NK-92 treated with Interleukin-12 subunit alpha and Interleukin-12 subunit beta, amount 100 ng/mL, for 24 hours (cell line): ENCODE measurements at regions not wholly inside any gene's neighbourhood (a gene's known extent, or its start where the extent isn't known, plus 50 kb on each side); places are given as distances from the start of the nearest gene placed in this dataset.
"Not testable (repeated sequence)": the region's sequence is repeated elsewhere in the genome, so short reads cannot be mapped to it uniquely, and the experiment has no call there.

Source experiments
- DNase-seq: peaks from one replicate; lab custom pipeline; 2025; lab: John Stamatoyannopoulos, UW

DNA sequence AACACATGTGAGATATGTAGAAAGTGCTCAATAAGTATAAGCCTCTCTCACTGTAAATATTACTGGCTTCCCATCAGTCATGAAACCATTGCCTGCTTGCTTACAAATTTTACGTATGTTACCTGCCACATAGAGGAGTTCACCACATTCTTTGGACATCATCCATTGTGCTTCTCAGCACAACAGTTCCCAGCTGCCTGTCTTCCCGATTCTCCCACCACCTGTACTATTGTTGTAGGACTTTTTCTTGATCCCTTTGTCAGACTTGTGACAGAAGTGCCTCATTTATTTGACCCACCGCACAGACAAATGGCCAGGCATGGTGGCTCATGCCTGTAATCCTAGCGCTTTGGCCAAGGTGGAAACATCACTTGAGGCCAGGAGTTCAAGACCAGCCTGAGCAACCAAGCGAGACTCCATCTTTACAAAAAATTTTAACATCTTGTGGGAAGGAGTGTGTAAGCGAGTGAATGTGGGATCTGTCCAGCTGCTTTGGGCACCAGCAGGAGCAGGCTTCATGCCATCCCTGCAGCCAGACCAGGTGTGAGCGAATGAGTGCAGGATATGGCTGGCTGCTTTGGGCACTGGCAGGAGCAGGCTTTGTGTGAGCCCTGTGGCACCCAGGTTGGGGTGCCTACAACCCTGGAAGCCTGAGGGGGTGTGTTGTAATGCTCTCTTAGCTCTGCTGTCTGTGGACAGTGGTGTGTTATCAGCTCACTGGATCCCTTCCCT is 139.9 kb upstream of the ELL2 start:
- DNase-seq = no peak

DNA sequence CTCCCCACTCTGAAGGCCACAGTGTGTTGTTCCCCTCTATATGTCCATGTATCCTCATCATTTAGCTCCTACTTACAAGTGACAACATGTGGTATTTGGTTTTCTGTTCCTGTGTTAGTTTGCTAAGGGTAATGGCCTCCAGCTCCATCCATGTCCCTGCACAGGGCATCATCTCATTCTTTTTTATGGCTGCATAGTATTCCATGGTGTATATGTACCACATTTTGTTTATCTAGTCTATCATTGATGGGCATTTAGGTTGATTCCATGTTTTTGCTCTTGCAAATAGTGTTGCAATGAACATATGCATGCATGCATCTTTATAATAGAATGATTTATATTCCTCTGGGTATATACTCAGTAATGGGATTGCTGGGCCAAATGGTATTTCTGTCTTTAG is 135.8 kb upstream of the ELL2 start:
- DNase-seq = not testable (repeated sequence)

DNA sequence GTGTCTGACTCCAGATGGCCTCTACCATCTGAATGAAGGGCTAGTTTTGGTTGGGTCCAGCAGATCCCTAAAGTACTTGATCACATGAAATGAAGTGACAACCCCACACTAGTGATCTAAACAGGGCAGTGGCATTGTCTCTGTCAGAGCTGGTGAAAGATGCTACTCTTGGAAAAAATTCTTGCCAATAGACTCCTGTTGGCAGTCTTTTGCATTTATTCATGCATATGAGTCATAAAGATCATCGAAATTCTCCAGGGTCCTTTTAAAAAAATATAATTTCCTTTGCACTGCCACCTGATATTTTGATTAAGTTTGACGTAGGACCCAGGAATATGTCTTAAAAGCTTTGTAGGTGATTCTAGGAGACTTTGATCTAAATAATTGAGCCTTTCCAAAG is 135.1 kb upstream of the ELL2 start:
- no peak for DNase-seq

DNA sequence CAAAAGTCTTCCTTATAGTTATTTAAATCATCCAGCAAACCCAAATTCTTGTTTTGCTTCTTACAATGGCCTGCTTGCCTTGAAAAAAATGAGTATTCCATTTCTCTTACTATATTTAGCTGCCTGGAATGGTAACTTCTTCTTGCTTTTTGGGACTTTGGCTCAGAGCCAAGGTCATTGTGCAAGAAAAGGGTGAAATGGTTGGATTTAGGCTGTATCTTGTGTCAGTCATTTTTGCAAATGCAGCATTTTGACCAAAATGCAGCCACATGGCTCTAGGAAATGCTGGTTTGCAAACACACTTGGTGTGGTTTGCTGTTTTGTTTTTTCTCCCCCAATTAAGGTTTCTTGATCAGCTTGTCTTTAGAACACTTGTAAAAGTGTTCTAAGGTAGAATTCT is 133.3 kb upstream of the ELL2 start:
- DNase-seq = no peak

DNA sequence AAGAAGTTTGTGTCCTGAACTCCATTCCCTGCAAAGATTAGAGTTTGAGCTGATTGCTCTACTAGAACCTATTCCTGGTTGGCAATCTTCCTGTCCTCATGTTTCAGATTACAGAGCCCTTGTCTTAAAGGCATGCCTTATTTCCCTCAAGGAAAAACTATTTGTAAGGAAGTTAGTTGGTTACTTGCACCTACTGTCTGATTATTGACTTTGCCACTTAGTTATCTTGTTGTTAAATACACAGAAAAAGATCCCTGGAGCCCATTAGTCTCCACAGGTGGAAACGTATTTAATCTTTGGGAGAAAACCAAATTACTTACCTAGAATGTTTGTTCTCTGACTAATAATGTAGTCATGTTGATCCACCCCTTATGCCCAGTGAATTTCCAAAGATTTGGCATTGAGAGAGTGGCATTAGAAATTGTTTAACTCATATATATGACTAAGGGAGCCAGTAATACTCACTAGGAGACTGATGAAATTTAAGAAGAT is 132.3 kb upstream of the ELL2 start:
- DNase-seq = no peak

DNA sequence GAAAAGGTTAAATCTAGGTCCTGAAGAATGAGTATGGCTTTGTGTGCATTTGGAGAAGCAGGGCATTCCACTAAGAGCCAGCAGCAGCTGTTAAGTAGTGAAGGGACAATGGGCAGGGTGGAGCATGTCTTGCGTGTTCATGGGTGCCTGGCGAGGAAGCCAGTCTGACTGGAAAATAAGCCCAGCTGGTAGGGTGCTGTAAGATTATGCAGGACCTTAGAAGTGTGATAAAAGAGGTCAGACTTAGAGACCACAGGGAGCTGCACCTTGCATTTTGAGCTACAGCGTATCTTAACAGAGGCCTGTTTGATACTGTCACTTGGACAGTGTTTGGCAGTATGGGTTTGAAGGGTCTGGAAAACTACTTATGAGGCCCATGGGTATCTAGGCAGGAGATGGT is 131.7 kb upstream of the ELL2 start:
- DNase-seq = no peak

DNA sequence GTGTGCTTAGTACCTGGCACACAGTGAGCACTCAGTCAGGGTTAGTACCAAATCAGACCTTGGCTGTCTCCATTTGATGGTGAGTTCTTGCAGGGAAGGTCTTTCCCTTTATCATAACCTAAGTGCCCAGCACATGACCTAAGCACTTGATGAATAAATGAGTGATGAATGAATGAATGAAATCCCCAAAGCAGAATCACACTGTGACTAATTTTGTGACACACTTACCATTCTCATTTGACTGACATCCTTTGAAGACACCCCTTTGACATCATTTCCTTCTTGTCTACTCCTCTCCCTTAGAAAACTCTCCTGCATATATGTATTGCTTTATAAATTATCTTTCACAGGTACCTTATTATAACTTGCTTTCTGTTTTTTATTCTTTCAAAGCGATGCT is 130.2 kb upstream of the ELL2 start:
- no peak for DNase-seq

DNA sequence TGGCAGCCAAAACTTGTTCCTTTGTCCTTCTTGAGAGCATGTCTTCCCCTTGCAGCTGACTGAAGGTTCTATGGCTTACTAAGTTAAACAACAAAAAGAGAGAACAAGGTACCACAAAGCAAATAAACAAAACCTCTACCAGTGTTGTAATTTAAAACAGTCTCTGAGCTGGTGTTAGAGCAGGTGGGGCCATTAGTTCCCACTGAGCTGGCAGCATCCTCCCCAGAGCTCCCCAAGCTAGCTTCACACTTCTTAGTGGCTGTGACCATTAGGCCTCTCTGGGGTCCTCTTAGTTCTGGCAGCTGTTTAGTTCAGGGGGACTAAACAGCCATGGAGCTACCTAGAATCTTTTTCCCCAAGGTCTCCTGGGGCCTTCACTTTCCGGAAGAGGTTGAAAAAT is 128.6 kb upstream of the ELL2 start:
- no peak for DNase-seq

DNA sequence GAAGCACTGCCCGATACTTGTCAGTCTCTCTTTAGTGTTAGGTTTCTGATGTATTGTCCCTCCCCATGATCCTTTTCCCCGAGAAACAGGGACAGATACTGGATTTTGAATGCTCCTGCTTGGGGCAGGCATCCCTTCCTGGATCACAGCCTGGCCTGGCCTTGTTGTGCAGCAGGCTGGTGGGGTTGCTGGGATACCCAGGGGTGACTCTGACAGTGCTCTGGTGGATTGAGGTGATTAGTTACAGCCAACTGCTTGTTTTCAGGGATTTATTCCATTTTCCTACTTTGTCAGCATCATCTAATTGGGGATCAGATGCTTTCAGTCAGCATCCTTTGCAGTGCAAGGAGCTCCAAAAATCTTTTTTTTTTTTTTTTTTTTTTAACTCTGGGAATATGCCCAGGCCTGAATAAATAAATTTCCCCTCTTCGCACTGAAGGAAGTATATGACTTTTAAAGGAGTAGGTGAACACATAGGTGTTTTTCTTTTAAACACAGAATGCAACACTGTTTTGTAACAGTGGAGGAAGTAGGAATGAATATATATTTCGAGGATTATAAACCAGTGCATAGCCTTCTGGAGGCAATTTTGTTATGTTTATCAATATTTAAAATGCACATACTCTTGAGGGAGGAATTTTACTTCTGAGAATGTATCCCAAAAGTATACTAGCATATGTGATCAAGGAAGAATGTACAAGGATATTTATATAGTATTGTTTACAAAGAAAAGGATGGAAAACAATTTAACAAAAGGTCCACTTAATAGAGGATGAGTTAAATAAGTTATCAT is 127.3 kb upstream of the ELL2 start:
- DNase-seq = no peak

DNA sequence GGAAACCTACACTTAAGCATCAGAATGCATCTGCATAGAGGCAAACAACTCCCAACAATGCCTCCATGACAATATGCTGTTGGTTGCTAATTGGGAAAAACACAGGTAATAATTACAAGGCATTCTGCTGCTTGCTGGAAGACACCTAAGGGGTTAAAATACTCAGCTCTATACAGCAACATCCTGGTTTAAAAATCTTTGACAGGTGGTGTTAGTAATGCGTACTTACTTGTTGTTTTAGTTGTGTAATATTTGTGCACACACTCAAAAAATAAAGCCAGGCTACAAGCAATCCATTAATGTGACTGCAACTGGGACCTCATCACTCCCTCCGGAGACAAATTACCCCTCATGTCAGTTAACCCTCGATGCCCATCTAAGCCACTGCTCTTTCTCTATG is 126.3 kb upstream of the ELL2 start:
- DNase-seq = no peak

DNA sequence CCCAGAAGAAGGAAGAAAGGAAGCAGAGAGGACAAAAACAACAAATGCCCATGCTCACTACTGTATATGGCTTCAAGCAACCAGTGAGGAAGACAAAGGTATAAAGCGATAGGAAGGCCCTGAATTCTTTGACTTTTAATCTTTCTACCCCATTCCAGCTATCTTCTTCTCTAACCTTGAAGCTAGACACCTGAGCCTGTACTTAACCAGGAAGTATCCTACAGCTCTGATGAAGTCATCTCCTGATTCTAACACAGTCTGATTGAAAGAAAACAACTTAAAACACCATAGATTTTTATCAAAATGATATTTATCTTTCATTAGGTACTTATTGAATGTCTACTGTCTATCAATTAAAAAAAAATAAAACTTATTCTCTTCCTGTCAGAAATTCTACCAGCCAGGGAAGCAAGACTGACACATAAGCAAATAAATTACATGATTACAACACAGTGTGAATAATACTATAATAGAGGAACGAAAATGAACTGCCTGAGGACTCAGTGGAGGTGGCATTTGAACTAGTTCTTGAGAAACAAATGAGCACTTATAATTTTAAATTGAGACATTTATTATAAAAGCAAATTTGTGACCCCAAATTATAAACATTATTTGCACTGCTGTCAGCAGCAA is 123.3 kb upstream of the ELL2 start:
- no peak for DNase-seq

DNA sequence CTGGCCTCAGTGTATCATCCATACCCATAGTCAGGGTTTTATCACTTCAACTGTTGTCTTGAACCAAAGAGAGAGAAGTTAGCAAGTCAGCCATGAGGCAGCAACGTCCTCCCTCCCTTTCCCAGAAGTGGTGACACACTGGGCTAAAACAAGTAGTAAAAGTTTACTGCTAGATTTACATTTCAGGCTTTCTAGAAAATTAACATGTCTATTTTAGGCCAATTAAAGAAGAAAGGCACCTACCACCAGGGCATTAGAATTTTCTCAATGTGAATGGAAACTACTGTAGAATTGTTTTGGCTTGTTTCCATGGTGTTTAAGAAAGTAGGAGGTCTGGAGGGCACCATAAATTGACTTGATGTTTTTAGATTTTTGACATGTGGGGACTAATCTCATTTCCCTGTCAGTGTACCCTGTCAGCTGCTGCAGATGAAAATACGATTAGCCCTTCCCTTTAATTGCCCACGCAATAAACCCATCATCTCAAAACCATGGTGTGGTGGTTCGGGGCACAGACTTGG is 121.8 kb upstream of the ELL2 start:
- no peak for DNase-seq

DNA sequence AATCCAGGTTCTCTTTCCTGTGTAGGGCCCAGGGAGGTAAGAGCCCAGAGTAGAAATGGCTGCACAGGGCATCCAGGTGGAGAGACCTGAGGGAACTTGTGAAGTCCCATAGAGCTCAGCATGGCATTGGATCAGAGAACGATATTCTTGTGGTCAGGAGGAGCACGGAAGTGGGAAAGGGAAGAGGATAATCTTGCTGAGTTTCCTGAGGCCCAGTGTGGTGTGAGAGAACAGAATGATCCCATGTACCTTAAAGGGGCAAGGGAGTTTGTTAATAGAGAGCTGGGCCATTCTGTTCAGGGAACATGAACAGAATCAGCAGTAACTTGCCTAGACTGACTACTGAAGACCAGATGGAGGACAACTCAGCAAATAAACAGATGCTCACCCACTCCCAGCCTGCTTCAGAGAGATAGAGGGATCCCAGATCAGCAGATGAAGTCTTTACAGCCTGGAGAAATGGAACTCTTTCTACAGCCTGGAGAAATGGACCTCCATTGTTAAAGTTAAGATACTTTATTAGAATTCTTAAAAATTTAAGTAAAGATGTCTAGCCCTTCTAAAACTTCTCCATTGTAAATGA is 119.7 kb upstream of the ELL2 start:
- DNase-seq = no peak

DNA sequence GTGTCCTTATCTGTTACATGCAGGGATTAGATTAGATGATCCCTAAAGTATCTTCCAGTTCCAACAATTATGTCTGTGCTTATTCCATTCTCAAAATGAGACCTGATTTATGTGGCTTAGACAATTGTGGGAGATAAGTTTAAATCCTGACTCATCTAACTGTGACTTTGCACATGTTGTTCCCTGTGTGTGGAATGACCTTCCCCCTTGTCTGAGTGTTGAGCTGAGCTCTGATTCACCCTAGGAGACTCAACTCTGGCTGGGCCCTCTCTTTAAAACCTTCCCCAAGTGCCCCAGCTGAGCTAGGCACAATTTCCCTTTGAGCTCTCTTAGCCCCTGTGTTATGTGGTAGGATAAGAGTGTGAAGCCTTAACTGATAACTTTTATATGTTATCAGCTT is 118.9 kb upstream of the ELL2 start:
- no peak for DNase-seq

DNA sequence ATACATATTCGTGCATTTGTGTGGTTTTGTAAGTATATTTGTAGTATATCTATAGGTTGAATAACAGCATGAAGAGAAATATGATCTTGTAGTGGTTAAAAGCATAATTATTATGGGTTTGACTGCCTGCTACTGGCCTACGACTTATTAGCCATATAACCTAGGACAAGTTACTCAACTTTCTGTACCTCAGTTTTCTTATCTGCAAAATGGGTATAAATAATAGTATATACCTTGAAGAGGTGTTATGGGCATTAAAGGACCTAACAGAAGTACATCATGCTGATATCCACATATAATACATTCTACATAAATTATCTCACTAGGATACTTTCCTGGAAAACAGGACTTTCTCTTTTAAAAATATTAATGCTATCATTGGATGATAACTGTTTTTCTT is 118.3 kb upstream of the ELL2 start:
- no peak for DNase-seq

DNA sequence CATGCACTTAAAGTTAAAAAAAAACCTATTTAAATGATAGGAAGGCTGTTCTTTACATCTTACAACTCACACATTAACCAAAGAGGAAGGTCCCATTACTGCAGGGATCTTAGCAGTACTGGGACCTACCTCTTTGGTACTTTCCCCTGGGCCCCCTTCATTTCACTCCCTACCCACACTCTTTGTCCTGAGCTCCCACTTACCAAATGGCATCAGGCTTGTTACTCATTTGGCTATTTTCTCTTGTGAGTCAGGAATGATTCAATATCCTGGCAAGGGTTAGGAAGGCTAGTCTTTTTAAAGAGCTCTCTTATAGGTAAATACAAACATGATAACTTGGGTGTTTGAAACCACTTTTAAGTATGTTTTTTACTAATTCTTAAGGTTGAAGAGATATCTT is 117.4 kb upstream of the ELL2 start:
- no peak for DNase-seq

DNA sequence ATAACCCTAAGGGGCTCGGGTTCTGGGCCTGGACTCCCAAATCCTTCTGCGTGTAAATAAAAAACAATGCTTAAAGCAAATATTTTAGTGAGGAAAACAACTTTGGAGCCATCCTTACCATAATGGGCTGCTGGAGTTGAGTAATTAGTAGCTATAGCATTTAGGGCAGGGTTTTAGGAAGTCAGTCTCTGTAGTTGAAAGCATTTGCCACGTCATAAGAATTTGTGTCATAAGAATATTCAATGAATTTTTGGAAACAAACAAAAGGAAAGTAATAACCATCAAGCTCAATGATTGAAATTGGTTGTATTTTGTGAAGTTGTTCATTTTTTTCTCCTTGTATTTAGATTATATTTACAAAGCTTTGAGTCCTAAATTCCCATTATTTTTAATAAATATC is 114.8 kb upstream of the ELL2 start:
- DNase-seq = no peak

DNA sequence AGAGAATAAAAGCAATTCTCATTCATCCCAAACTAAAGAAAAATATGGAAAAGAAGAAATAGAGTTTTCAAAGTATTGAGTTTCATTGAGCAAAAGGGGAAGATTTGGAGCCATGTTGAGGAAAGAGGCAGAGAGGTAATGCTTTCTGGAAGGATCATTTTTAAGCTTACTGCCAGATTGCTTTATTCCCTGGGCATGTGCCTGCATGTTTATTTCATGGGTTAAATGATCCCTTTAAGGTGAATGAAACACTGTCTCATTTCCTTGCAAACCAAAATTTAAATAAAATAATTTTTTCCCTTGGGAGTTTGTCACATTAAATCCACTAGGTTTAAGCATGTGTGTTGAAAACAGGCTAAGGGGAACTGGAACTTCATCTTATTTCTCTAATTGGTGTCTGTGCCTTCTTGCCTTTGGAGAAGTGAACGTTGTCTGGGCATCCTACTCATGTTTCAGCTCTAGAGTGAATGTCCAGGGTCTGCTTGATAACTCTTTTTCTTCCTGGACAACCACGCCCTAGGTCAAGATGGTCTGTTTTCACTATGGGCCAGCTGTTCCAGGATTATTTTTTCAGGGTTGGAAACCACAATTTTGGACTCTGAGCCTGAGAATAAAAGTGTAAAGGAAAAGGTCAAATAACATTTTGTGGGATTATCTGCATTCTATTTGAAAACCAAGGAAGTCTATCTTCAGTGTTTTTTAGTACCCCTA is 114.1 kb upstream of the ELL2 start:
- DNase-seq = no peak

DNA sequence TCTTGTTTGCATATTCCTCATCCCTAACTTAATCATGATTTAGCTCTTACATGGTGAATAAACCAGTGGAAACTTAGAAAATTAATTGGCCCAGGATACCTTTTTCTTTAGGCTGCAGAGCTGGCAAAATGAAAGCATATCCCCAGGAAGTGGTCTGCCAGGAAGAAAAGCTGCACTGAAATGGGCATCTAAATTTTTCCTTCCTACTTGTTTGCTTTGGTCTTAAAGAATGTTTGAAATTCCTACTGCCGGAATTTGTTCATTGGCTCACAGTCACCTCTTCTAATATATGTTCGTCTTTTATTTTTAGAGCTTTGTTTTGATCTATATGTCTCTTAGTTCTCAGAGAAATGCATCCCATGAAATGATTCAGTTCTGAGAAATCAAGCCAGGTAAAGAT is 113.2 kb upstream of the ELL2 start:
- no peak for DNase-seq

DNA sequence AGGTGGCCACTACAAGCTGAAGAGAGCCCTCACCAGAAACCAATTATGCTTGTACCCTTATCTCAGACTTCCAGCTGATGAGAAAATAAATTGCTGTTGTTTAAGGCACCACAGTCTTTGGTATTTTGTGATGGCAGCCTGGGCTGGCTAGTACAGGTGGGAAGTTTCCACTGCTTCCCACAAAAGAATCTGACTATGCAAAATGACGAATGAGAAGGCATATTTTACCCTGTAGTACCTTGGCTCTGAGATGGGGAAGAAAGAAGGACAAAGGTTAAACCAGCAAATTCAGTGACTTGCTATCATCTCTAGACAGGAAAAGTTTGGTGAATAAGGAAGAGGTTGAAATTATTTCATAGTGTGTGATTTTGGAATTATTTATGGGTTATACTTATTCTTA is 112.8 kb upstream of the ELL2 start:
- no peak for DNase-seq

DNA sequence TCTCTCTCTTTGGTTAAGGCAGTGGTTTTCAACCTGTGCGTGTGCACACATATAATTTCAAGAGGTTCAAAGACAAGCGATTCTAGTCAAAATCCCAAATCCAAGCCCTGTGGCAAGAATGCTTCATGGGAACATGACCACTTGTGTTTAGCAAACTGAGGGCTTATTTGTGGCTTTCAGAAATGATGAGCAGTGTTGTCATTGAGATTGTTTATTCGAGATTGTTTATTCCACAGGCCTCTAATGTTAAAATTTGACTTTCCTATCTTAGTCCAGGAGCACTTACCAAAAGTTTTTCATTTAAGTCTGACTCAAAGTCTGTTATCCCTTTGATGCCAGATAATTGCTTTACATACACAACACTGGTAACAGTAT is 111.1 kb upstream of the ELL2 start:
- no peak for DNase-seq
